B cell (primary cell): ENCODE measurements at regions not wholly inside any gene's neighbourhood (a gene's known extent, or its start where the extent isn't known, plus 50 kb on each side); places are given as distances from the start of the nearest gene placed in this dataset.

Experiments
- CTCF ChIP-seq: fragments of 200-600 bp; IDR thresholded peaks from one replicate; pipeline ENCODE4 v1.8.0; 2022; ENCODE audit warnings: antibody characterized with exemption, mild to moderate bottlenecking
- EZH2 ChIP-seq: IDR thresholded peaks from 2 replicates; pipeline ENCODE4 v1.6.1; 2012; ENCODE audit warnings: borderline replicate concordance, low read depth, mild to moderate bottlenecking, moderate library complexity, low read length; ENCODE audit not compliant: insufficient read depth, poor library complexity, severe bottlenecking

DNA sequence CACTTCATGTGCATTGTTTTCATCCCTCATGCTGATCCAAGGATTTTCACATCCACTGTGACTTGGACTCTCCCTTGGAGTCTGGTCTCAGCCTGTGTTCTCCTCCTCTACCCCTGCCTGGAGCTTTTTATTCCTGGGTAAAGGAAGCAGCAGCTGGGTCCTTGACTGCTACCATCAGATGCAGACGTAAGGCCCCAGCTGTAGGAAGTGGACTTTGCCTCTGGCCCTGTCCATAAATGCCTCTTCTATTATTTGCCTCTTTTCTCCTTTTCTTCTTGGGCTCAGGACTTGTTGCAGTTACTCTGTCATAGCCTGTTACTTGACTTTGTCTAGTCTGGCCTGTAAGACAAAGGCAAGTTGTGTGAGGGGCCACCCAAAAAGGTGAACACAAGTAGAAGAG, 303.8 kb downstream of the NXPE2 start:
- TF ChIP-seq CTCF = no peak
- no peak for TF ChIP-seq EZH2
